Mesothelial cell of epicardium (in vitro differentiated cells): ENCODE measurements at regions not wholly inside any gene's neighbourhood (a gene's known extent, or its start where the extent isn't known, plus 50 kb on each side); places are given as distances from the start of the nearest gene placed in this dataset.

Experiments used
- DNase-seq, 2 experiments: peaks; one replicate each; pipeline ENCODE4 v3.0.0; 2021; ENCODE audit warnings: low spot score in 2 of 2; ENCODE audit not compliant: unreplicated experiment in 2 of 2
- H3K27ac Mint-ChIP-seq: 2 replicates; pipeline ENCODE4 v1.8.0; 2021; ENCODE audit warnings: mixed read lengths
- H3K27me3 Mint-ChIP-seq: 2 replicates; pipeline ENCODE4 v1.8.0; 2021; ENCODE audit warnings: low read depth, mixed read lengths
- H3K36me3 Mint-ChIP-seq: 2 replicates; pipeline ENCODE4 v1.8.0; 2021; ENCODE audit warnings: mixed read lengths
- H3K4me1 Mint-ChIP-seq: 2 replicates; pipeline ENCODE4 v1.8.0; 2021; ENCODE audit warnings: mixed read lengths
- H3K4me3 Mint-ChIP-seq: 2 replicates; pipeline ENCODE4 v1.8.0; 2021; ENCODE audit warnings: mild to moderate bottlenecking, moderate library complexity, mixed read lengths
- H3K9me3 Mint-ChIP-seq: 2 replicates; pipeline ENCODE4 v1.8.0; 2021; ENCODE audit warnings: mixed read lengths
- TF ChIP-seq, protein P1 (sequence below): fragments of 200-600 bp; sonication (generic); IDR thresholded peaks from one replicate; pipeline ENCODE4 v1.5.0; 2021; ENCODE audit warnings: antibody characterized with exemption; ENCODE audit not compliant: unreplicated experiment

GRCh38 chr1:118649369-118650106, 338.6 kb downstream of the TBX15 start:
- H3K4me3 Mint-ChIP-seq, result no peak overlapping the region
- DNase-seq, result no peak
- peaks cover 7% of the 10 kb centered on the region for H3K4me1 Mint-ChIP-seq
- H3K27me3 Mint-ChIP-seq, result peaks cover 57% of the 10 kb centered on the region
- H3K27ac Mint-ChIP-seq, result no peak overlapping the region
- H3K36me3 Mint-ChIP-seq, result no peaks in the 10 kb centered on the region
- H3K9me3 Mint-ChIP-seq, result peaks cover 5% of the 10 kb centered on the region
- TF ChIP-seq, protein P1, sequence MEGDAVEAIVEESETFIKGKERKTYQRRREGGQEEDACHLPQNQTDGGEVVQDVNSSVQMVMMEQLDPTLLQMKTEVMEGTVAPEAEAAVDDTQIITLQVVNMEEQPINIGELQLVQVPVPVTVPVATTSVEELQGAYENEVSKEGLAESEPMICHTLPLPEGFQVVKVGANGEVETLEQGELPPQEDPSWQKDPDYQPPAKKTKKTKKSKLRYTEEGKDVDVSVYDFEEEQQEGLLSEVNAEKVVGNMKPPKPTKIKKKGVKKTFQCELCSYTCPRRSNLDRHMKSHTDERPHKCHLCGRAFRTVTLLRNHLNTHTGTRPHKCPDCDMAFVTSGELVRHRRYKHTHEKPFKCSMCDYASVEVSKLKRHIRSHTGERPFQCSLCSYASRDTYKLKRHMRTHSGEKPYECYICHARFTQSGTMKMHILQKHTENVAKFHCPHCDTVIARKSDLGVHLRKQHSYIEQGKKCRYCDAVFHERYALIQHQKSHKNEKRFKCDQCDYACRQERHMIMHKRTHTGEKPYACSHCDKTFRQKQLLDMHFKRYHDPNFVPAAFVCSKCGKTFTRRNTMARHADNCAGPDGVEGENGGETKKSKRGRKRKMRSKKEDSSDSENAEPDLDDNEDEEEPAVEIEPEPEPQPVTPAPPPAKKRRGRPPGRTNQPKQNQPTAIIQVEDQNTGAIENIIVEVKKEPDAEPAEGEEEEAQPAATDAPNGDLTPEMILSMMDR, result no peak

- TF ChIP-seq, protein P1, result no peak
- peaks cover 2% of the 10 kb centered on the region for H3K27me3 Mint-ChIP-seq
- H3K27ac Mint-ChIP-seq, result no peak overlapping the region
- peaks cover 56% of the 10 kb centered on the region for H3K9me3 Mint-ChIP-seq
- no peak overlapping the region for H3K4me3 Mint-ChIP-seq
- no peaks in the 10 kb centered on the region for H3K36me3 Mint-ChIP-seq
- no peak for DNase-seq
- no peaks in the 10 kb centered on the region for H3K4me1 Mint-ChIP-seq
Measured at GRCh38 chr1:118636004-118636403, 352.1 kb downstream of the TBX15 start.

- H3K4me3 Mint-ChIP-seq, result no peak overlapping the region
- H3K4me1 Mint-ChIP-seq, result no peaks in the 10 kb centered on the region
- H3K36me3 Mint-ChIP-seq, result no peaks in the 10 kb centered on the region
- H3K27ac Mint-ChIP-seq, result no peak overlapping the region
- H3K27me3 Mint-ChIP-seq, result peaks cover 7% of the 10 kb centered on the region
- TF ChIP-seq, protein P1, result no peak
- no peak for DNase-seq
- H3K9me3 Mint-ChIP-seq, result peaks cover 12% of the 10 kb centered on the region
Measured at GRCh38 chr1:118627435-118627834, 360.7 kb downstream of the TBX15 start.

- Mint-ChIP-seq H3K4me1 (no peaks in the 10 kb centered on the region), H3K4me3 (no peak overlapping the region), H3K36me3 (no peaks in the 10 kb centered on the region)
Measured at GRCh38 chr1:118621839-118622238, 366.3 kb downstream of the TBX15 start.

DNA sequence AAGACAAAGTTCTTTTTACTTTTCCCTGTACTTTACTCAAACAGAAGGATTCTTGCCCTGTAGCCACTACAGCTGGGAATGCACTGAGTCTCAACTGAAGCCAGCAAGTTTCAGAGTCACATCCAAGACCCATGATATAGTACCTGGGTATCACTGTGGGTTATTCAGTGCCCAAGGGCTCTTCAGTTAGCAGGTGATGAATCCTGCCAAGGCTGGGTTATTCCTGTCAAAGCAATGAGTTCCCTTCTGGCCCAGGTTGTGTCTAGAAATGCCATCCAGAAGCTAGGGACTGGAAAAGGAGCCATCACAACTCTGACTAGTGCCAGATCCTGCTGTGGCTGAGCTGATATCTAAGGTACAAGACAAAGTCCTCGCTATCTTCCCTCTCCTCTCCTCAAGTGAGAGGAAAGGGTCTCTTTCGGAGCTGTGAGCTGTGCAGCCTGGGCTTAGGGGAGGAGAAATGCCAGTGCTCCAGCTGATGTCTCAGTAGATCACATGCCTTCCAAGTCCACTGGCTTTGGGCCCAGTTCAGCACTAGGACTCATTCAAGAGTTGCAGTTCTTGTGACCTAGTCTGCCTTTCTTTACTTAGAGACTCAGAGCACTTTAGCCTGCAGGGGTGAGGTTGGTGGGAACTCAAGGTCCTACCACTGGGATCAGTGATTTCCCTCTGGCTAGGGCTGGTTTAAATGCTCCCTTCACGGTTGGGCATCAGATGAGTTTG, 369.4 kb downstream of the TBX15 start:
- Mint-ChIP-seq H3K27ac (no peak overlapping the region), H3K9me3 (peaks cover 33% of the 10 kb centered on the region), H3K36me3 (no peaks in the 10 kb centered on the region), H3K4me3 (no peak overlapping the region), H3K4me1 (no peaks in the 10 kb centered on the region), H3K27me3 (peaks cover 1% of the 10 kb centered on the region)
- no peak for DNase-seq
- TF ChIP-seq, protein P1, result no peak

More at GRCh38 chr1:118621839-118622238, 366.3 kb downstream of the TBX15 start:
- H3K27me3 Mint-ChIP-seq, result peaks cover 2% of the 10 kb centered on the region
- peaks cover 9% of the 10 kb centered on the region for H3K9me3 Mint-ChIP-seq
- H3K27ac Mint-ChIP-seq, result no peak overlapping the region
- TF ChIP-seq, protein P1, result no peak
- DNase-seq, result no peak
